HUES6 (cell line): ENCODE measurements at regions not wholly inside any gene's neighbourhood (a gene's known extent, or its start where the extent isn't known, plus 50 kb on each side); places are given as distances from the start of the nearest gene placed in this dataset.

Experiments
- H3K27ac ChIP-seq: 2 replicates; pipeline ENCODE4 v1.7.0; 2013; ENCODE audit warnings: low read depth, mild to moderate bottlenecking, low read length, inconsistent platforms
- H3K27me3 ChIP-seq: 2 replicates; pipeline ENCODE4 v1.6.1; 2013; ENCODE audit warnings: low read length; ENCODE audit not compliant: control insufficient read depth, insufficient read depth
- H3K36me3 ChIP-seq: 2 replicates; pipeline ENCODE4 v1.6.1; 2013; ENCODE audit warnings: low read length; ENCODE audit not compliant: control insufficient read depth, insufficient read depth
- H3K4me1 ChIP-seq: 2 replicates; pipeline ENCODE4 v1.6.1; 2013; ENCODE audit warnings: low read length; ENCODE audit not compliant: control insufficient read depth, insufficient read depth
- H3K4me3 ChIP-seq: 2 replicates; pipeline ENCODE4 v1.5.1; 2013; ENCODE audit warnings: low read depth, low read length
- H3K9ac ChIP-seq: one replicate; pipeline ENCODE4 v1.6.1; 2013; ENCODE audit warnings: mild to moderate bottlenecking, low read length
- H3K9me3 ChIP-seq: 2 replicates; pipeline ENCODE4 v1.6.1; 2013; ENCODE audit warnings: low read depth, low read length; ENCODE audit not compliant: control insufficient read depth, insufficient read depth

DNA sequence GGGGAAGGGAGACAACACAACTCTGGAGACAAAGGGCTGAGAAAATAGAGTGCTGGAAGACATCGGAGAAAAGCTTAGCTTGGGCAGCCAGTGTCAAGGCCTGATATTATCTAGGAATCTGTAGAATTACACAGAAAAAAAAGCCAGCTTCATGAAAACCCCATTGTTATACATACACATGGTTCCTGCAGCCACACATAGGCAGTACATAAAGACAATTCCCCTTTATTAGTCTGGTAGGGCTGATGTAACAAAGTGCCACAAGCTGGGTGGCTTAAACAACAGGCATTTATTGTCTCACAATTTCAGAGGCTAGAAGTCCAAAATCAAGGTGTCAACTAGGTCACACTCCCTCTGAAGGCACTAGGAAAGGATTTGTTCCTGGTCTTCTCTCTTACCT lies 503.5 kb downstream of the MID1IP1 start:
- no peaks in the 10 kb centered on the region for H3K36me3 ChIP-seq
- peaks cover 64% of the 10 kb centered on the region for H3K9me3 ChIP-seq
- H3K9ac ChIP-seq: no peak overlapping the region
- H3K27me3 ChIP-seq: no peaks in the 10 kb centered on the region; the same call in 1 of the 2 replicates
- H3K4me1 ChIP-seq: peaks cover 6% of the 10 kb centered on the region; the same call in 1 of the 2 replicates
- no peak overlapping the region for H3K4me3 ChIP-seq
- H3K27ac ChIP-seq: no peak overlapping the region

DNA sequence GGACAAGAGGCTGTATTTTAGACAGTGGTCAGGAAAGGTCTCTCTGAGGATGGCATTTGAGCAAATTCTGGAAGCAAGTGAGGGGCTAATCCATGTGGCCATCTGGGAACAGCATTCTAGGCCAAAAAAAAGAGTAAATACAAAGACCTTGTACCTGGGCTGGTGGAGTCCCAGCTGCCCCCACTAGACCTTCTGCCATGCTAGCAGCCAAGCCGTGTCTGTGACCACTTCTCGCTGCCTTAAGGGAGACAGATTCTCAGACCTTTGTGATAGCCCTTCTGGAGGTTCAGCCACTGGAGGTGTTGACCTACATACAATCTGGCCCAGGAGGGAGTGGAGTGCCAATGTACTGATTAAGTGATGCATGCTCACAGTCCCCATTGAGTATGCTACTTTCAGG lies 506.2 kb downstream of the MID1IP1 start:
- H3K9me3 ChIP-seq: peaks cover 40% of the 10 kb centered on the region
- no peak overlapping the region for H3K9ac ChIP-seq
- no peaks in the 10 kb centered on the region for H3K36me3 ChIP-seq
- H3K4me3 ChIP-seq: no peak overlapping the region
- peaks cover 6% of the 10 kb centered on the region; the same call in 1 of the 2 replicates for H3K4me1 ChIP-seq
- H3K27me3 ChIP-seq: no peaks in the 10 kb centered on the region
- H3K27ac ChIP-seq: no peak overlapping the region

DNA sequence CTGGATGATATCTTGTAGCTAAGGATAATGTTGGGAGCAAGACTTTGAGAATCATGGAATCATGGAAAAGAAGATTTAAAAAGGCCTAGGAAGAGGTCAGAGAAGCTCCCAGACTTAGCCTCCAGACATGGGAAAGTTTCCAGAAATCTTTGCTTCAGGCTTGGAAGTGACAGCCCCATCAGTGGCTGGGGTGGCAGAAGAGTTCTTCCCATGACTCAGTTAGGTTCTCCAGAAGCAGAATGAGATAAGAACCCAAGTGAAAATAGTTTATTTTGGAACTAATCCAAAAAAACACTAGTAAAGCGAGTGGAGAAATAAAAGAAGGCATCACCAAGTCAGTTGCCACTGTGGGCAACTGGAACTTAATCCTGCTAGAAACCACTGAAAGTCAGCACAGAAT lies 506.9 kb downstream of the MID1IP1 start:
- H3K27me3 ChIP-seq: no peaks in the 10 kb centered on the region; the same call in 1 of the 2 replicates
- peaks cover 6% of the 10 kb centered on the region; the same call in 1 of the 2 replicates for H3K4me1 ChIP-seq
- H3K9me3 ChIP-seq: peaks cover 34% of the 10 kb centered on the region
- H3K36me3 ChIP-seq: no peaks in the 10 kb centered on the region
- H3K4me3 ChIP-seq: no peak overlapping the region
- H3K9ac ChIP-seq: no peak overlapping the region
- no peak overlapping the region for H3K27ac ChIP-seq

DNA sequence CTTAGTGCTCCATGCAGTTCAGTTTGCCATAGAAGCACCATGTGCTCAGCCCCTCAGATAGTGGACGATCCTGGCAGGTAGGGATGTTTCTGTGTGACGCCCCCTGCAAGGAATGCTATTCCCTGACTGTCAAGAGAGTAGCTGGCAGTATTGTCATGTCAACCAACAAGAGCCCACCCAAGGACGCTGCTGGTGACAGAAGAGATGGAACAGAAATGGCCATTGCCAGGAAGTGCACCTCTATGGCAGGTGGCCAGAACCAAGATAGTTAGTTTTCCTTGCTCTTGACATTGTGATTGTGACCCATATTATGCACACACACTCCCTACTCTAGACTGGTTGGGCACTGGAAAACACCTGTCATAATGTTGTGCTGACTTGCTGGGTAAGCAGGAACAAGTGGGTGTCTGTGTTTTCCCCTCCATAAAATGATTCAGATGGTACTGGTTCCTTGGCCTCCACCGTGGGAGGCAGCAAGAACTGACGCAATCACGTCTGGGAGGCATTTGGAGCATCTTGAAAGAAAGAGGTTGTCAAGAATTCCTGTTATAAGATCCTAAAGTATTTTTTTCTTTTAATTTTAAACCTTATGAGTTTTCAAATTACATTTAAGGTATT lies 507.9 kb downstream of the MID1IP1 start:
- H3K27ac ChIP-seq: no peak overlapping the region

DNA sequence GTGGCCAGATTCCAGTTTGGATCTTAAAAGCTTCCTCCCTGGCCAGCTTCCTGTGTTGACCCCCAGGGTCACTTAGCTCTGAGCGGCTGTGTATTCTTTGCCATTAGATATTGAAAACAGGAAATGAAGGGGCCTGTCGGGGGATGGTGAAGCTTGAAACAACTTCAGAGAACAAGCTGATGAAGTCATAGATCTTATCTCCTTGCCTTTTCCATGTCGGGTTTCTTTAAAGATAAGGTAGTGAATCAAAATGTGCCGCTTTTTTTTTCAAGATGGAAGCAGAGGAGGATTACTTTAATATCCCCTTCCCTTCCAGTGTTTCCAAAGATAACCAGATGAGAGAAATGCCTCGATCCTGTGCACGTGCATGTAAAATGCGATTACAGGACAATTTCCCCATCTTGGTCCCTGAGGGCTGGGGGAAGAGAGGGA lies 508.5 kb downstream of the MID1IP1 start:
- no peak overlapping the region; the same call in 1 of the 2 replicates for H3K4me3 ChIP-seq
- H3K9ac ChIP-seq: no peak overlapping the region
- peaks cover 6% of the 10 kb centered on the region; the same call in 1 of the 2 replicates for H3K4me1 ChIP-seq
- H3K9me3 ChIP-seq: peaks cover 21% of the 10 kb centered on the region; the same call in 1 of the 2 replicates
- H3K27ac ChIP-seq: no peak overlapping the region
- H3K27me3 ChIP-seq: no peaks in the 10 kb centered on the region; the same call in 1 of the 2 replicates
- no peaks in the 10 kb centered on the region for H3K36me3 ChIP-seq

More for the DNA sequence above, 507.9 kb downstream of the MID1IP1 start:
- Histone ChIP-seq H3K9me3 (peaks cover 25% of the 10 kb centered on the region), H3K4me3 (no peak overlapping the region; the same call in 1 of the 2 replicates), H3K4me1 (peaks cover 6% of the 10 kb centered on the region; the same call in 1 of the 2 replicates), H3K9ac (no peak overlapping the region), H3K36me3 (no peaks in the 10 kb centered on the region), H3K27me3 (no peaks in the 10 kb centered on the region; the same call in 1 of the 2 replicates)

DNA sequence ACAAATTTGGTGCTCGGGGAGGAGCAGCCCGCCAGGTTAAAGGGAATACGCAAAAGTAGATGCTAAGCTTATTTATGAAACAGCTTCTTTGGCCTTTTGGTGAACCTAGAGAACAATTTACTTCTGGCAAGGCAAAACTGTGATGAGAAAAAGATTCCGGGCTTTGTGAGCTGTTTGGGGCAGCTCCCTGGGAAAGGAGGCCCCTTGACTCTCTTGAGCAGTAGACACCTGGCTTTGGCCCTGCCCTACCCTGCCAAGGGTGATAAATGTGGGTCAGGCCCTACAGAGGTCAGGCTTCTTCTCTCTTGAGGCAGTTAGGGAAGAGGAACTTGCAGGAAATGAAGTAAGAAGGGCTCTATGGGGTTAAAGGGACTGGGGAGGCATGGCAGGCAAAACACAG lies 509.6 kb downstream of the MID1IP1 start:
- Histone ChIP-seq H3K4me3 (no peak overlapping the region), H3K4me1 (peaks cover 6% of the 10 kb centered on the region; the same call in 1 of the 2 replicates), H3K27ac (no peak overlapping the region), H3K9ac (no peak overlapping the region), H3K9me3 (peaks cover 10% of the 10 kb centered on the region; the same call in 1 of the 2 replicates), H3K27me3 (no peaks in the 10 kb centered on the region; the same call in 1 of the 2 replicates), H3K36me3 (no peaks in the 10 kb centered on the region)

DNA sequence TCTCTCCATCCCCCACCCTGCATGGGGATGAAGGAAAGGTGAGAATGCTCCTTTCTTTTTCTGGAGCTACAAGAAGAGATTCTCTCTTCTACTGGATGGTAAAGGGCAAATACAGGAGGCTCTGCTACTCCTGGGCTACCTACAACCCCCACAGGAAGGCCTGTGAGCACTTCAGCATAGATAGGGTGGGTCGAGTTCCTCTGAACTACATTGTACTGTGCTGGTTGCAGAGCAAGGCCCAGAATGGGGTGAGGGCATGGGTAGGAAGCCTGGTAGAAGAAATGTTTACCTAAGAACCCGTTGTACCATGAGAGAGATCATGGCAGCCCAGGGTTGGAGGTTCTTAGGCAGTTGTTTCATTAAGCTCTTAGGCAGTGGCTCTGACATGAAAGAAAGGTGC lies 510.4 kb downstream of the MID1IP1 start:
- Histone ChIP-seq H3K9me3 (peaks cover 8% of the 10 kb centered on the region; the same call in 1 of the 2 replicates), H3K36me3 (no peaks in the 10 kb centered on the region), H3K27ac (no peak overlapping the region), H3K9ac (no peak overlapping the region), H3K27me3 (no peaks in the 10 kb centered on the region; the same call in 1 of the 2 replicates), H3K4me1 (peaks cover 6% of the 10 kb centered on the region; the same call in 1 of the 2 replicates), H3K4me3 (no peak overlapping the region)

DNA sequence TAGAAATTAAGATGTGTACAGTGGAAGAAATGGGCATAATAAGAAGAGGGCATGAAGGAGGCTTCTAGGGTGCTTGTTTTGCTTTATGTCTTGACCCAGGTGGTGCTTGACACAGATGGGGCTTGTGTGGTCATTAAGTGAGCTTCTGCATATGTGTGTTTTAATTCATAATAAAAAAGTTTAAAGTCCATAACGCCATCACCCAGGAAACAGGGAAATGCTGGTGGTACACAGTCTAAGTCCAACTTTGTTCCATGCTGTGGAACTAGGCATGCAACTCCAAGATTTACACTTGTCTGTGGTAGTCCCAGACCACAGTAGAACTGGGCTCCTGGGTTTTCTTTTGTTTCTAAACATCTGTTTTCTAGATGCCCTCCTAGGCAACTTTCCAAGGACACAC lies 511.9 kb downstream of the MID1IP1 start:
- H3K27me3 ChIP-seq: no peaks in the 10 kb centered on the region; the same call in 1 of the 2 replicates
- H3K4me1 ChIP-seq: peaks cover 6% of the 10 kb centered on the region; the same call in 1 of the 2 replicates
- no peak overlapping the region for H3K27ac ChIP-seq
- H3K9me3 ChIP-seq: no peaks in the 10 kb centered on the region; the same call in 1 of the 2 replicates
- H3K4me3 ChIP-seq: no peak overlapping the region
- no peak overlapping the region for H3K9ac ChIP-seq
- H3K36me3 ChIP-seq: no peaks in the 10 kb centered on the region

DNA sequence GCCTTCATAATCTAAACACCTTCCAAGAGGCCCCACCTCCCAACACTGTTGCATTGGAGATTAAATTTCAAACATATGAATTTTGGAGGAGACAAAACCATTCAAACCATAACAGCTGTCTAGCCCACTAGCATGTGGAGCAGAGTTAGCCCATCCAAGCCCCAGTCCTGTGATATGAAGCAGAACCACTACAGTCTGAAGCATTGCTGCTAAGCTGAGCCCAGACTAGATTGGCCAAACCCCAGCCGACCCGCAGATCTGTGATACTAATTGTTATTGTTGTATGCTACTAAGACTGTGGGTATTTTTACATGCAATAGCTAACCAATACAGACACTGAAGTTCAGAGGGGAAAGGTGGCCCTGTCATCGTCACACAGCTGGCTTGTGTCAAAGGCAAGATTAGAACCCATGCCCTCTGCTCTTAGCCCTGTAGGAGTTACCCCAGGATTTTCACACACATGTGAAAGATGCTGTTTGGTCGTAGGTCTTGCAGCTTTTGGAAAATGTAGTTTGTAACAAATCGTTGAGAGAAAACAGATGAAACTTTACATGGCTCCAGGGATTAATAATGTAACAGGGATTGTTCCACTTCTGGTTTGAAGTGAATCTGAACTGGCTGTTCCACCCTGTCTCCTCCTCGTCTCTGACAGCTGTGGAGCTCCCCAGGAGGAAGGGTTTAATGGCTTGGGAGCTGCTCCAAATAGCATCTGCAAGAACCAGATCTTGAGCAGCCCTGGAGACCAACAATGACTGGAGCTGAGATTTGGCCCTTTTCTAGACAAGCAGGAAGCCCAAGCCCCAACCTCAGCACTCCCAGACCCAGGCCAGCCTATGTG lies 517.5 kb downstream of the MID1IP1 start:
- Histone ChIP-seq H3K9ac (no peak overlapping the region), H3K4me1 (no peaks in the 10 kb centered on the region), H3K27ac (no peak overlapping the region), H3K27me3 (peaks cover 7% of the 10 kb centered on the region; the same call in 1 of the 2 replicates), H3K4me3 (no peak overlapping the region), H3K36me3 (no peaks in the 10 kb centered on the region), H3K9me3 (no peaks in the 10 kb centered on the region; the same call in 1 of the 2 replicates)

DNA sequence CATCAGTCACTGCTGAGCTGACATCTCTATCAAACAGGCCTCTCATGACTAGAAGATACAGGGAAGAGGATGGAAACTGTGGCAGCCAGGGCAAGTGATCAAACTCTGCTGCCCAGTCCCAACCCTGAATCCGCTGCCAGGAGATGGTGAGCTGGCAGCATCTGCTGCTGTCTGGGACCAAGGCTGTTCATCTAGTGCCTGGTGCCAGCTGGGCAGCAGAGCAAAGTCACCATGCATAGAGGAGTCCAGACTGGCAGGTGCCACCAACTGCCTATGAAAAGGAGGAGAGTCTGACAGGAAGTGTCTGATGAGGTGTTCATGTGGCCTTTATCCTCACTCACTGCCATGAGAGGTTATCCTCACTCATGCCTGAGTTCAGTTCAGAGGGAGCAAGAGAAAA lies 518.9 kb downstream of the MID1IP1 start:
- Histone ChIP-seq H3K27me3 (peaks cover 7% of the 10 kb centered on the region; the same call in 1 of the 2 replicates), H3K36me3 (no peaks in the 10 kb centered on the region), H3K9ac (no peak overlapping the region), H3K4me3 (no peak overlapping the region), H3K4me1 (no peaks in the 10 kb centered on the region), H3K9me3 (no peaks in the 10 kb centered on the region; the same call in 1 of the 2 replicates), H3K27ac (no peak overlapping the region)
